ENCODE measurements at regions not wholly inside any gene's neighbourhood (a gene's known extent, or its start where the extent isn't known, plus 50 kb on each side); places are given as distances from the start of the nearest gene placed in this dataset.
"Not testable (repeated sequence)": the region's sequence is repeated elsewhere in the genome, so short reads cannot be mapped to it uniquely, and the experiment has no call there.

DNA sequence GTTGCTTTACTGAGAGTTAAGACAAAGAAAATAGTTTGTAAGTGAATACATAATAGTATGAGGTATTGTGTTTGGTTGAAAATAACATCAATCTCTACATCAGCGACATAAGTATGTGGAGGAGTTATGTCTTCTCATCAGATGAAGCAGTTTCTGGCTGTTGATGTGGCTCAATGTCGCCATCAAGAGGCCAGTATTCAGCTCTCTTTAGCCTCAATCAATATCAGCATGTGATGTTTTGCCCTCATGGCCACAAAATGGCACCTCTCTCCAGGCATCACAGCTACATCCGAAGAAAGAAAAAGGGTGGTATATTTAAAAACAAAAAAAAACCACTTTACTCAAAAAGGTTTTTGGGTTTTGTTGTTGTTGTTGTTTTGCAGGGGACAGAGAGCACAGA lies 302.3 kb upstream of the TMEM132C start:
- H3K27ac Mint-ChIP-seq, result no peak overlapping the region
- no peaks in the 10 kb centered on the region for H3K27me3 Mint-ChIP-seq
- TF ChIP-seq, protein P1, sequence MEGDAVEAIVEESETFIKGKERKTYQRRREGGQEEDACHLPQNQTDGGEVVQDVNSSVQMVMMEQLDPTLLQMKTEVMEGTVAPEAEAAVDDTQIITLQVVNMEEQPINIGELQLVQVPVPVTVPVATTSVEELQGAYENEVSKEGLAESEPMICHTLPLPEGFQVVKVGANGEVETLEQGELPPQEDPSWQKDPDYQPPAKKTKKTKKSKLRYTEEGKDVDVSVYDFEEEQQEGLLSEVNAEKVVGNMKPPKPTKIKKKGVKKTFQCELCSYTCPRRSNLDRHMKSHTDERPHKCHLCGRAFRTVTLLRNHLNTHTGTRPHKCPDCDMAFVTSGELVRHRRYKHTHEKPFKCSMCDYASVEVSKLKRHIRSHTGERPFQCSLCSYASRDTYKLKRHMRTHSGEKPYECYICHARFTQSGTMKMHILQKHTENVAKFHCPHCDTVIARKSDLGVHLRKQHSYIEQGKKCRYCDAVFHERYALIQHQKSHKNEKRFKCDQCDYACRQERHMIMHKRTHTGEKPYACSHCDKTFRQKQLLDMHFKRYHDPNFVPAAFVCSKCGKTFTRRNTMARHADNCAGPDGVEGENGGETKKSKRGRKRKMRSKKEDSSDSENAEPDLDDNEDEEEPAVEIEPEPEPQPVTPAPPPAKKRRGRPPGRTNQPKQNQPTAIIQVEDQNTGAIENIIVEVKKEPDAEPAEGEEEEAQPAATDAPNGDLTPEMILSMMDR (IDR thresholded peaks at IDR 0.05), result no peak
- H3K4me1 Mint-ChIP-seq, result no peaks in the 10 kb centered on the region
- DNase-seq (no peak), ATAC-seq (ENCODE audit: low read depth) (no peak)
- intact Hi-C loops (cut with micrococcal nuclease), result no loop called here
- H3K36me3 Mint-ChIP-seq (ENCODE audit: low read depth), result no peaks in the 10 kb centered on the region
- H3K9me3 Mint-ChIP-seq, result peaks cover 8% of the 10 kb centered on the region
- H3K4me3 Mint-ChIP-seq, result no peak overlapping the region
- CTCF ChIA-PET, result no interaction called here
- POLR2A ChIA-PET, result no interaction called here

DNA sequence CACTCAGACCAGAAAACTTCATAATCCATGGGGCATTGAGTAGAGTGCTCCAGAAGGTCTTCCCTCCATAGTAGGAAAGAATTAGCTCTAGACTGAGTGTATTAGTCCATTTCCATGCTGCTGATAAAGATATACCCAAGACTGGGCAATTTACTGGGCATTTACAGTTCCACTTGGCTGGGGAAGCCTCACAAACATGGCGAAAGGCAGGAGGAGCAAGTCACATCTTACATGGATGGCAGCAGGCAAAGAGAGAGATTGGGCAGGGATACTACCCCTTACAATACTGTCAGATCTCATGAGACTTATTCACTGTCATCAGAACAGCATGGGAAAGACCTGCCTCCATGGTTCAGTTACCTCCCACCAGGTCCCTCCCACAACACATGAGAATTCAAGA lies 300.6 kb upstream of the TMEM132C start:
- Mint-ChIP-seq H3K36me3 (ENCODE audit: low read depth) (no peaks in the 10 kb centered on the region), H3K4me3 (no peak overlapping the region), H3K27me3 (no peaks in the 10 kb centered on the region), H3K9me3 (peaks cover 11% of the 10 kb centered on the region), H3K4me1 (no peaks in the 10 kb centered on the region), H3K27ac (no peak overlapping the region)
- CTCF ChIA-PET, result no interaction called here
- POLR2A ChIA-PET, result no interaction called here
- intact Hi-C loops (cut with micrococcal nuclease), result no loop called here
- ATAC-seq (ENCODE audit: low read depth) (no peak), DNase-seq (no peak)
- TF ChIP-seq, protein P1 (IDR thresholded peaks at IDR 0.05), result no peak

DNA sequence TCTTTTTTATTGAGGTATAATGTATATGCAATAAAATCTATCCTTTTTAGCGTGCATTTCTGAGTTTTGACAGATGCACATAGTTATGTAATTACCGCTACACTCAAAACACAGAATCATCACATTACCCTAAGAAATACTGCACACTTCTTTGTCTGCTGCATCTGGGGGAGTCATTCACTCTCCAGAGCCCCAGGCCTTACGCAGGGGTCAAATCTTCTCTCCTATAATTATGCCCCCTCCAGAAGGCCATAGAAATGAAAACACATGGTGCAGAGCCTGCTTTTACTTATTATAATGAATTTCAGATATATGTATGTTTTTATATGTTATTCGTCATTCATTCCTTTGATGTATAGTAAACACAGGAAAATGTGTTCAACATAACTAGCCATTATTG lies 296.5 kb upstream of the TMEM132C start:
- H3K27me3 Mint-ChIP-seq, result no peaks in the 10 kb centered on the region
- H3K27ac Mint-ChIP-seq, result no peak overlapping the region
- H3K4me1 Mint-ChIP-seq, result no peaks in the 10 kb centered on the region
- H3K4me3 Mint-ChIP-seq, result no peak overlapping the region
- no peak for ATAC-seq (ENCODE audit: low read depth)
- peaks cover 12% of the 10 kb centered on the region for H3K9me3 Mint-ChIP-seq
- no peak for DNase-seq
- intact Hi-C loops (cut with micrococcal nuclease), result no loop called here
- POLR2A ChIA-PET, result no interaction called here
- TF ChIP-seq, protein P1 (IDR thresholded peaks at IDR 0.05), result no peak
- CTCF ChIA-PET, result no interaction called here
- no peaks in the 10 kb centered on the region for H3K36me3 Mint-ChIP-seq (ENCODE audit: low read depth)

DNA sequence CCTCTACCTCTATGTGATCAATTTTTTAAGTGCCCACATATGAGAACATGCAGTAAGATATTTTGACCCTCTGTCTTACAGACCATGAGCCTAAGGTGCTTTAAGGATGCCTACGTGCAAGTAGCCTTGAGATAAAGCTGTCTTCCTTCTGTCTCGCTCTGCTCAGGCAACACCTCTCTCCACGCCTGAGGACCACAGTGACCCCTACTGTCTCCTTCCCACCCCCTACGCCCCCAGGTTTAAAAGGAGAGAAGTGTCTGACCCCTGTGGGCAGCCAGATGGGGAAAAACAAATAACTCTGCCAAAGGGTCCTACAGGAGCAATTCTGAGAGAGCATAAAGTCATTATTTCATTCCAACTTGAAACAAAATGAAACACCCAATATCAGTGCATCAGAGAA lies 286.4 kb upstream of the TMEM132C start:
- no peak overlapping the region for H3K27ac Mint-ChIP-seq
- H3K4me3 Mint-ChIP-seq, result no peak overlapping the region
- ATAC-seq (ENCODE audit: low read depth) (no peak), DNase-seq (no peak)
- intact Hi-C loops (cut with micrococcal nuclease), result no loop called here
- TF ChIP-seq, protein P1 (IDR thresholded peaks at IDR 0.05), result no peak
- H3K36me3 Mint-ChIP-seq (ENCODE audit: low read depth), result no peaks in the 10 kb centered on the region
- H3K27me3 Mint-ChIP-seq, result no peaks in the 10 kb centered on the region
- peaks cover 4% of the 10 kb centered on the region for H3K9me3 Mint-ChIP-seq
- CTCF ChIA-PET, result no interaction called here
- POLR2A ChIA-PET, result no interaction called here
- no peaks in the 10 kb centered on the region for H3K4me1 Mint-ChIP-seq

DNA sequence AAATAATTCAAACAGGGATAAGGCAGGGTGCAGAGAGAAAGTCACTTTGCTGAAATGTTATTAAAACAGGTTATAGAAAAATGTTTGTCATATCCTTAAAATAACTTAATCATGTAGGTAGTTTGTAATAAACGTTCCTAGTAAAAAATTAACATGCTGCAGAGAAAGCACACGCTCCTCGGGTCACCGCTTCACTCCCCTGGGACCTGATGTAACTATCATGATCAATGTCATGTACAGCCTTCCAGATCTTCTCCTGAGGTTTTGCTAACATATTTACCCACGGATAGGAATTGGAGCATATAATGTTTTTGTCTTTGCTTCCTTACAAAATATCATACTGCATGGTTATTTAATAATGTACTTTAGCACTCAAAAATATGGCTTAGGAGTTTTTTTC lies 285.1 kb upstream of the TMEM132C start:
- Mint-ChIP-seq H3K36me3 (ENCODE audit: low read depth) (no peaks in the 10 kb centered on the region), H3K27me3 (no peaks in the 10 kb centered on the region), H3K4me3 (no peak overlapping the region), H3K4me1 (no peaks in the 10 kb centered on the region), H3K27ac (no peak overlapping the region), H3K9me3 (no peaks in the 10 kb centered on the region)
- TF ChIP-seq, protein P1 (IDR thresholded peaks at IDR 0.05), result no peak
- DNase-seq (no peak), ATAC-seq (ENCODE audit: low read depth) (no peak)
- ChIA-PET POLR2A (no interaction called here), CTCF (no interaction called here)
- intact Hi-C loops (cut with micrococcal nuclease), result no loop called here

DNA sequence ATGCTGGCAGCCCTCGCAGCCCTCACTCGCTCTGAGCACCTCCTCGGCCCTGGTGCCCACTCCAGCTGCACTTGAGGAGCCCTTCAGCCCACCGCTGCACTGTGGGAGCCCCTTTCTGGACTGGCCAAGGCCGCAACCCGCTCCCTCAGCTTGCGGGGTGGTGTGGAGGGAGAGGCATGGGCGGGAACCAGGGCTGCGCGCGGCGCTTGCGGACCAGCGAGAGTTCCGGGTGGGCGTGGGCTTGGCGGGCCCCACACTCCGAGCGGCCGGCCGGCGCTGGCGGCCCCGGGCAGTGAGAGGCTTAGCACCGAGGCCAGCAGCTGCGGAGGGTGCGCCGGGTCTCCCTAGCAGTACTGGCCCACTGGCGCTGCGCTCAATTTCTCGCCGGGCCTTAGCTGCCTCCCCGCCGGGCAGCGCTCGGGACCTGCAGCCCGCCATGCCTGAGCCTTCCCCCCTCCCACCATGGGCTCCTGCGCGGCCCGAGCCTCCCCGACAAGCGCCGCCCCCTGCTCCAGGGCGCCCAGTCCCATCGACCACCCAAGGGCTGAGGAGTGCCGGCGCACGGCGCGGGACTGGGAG lies 283.7 kb upstream of the TMEM132C start:
- ATAC-seq (ENCODE audit: low read depth); intact Hi-C loops (cut with micrococcal nuclease); CTCF ChIA-PET: not testable (repeated sequence)

More for the DNA sequence above, 283.7 kb upstream of the TMEM132C start:
- H3K36me3 Mint-ChIP-seq (ENCODE audit: low read depth); H3K27me3 Mint-ChIP-seq; H3K4me1 Mint-ChIP-seq; H3K4me3 Mint-ChIP-seq; H3K27ac Mint-ChIP-seq; H3K9me3 Mint-ChIP-seq; POLR2A ChIA-PET; DNase-seq: not testable (repeated sequence)

Measured in activated B cell treated with CpG ODN at 0.5 μM for 24 hours (primary cell).